Pancreas (tissue), 10 donors: ENCODE measurements at regions not wholly inside any gene's neighbourhood (a gene's known extent, or its start where the extent isn't known, plus 50 kb on each side); places are given as distances from the start of the nearest gene placed in this dataset.
"Not testable (repeated sequence)": the region's sequence is repeated elsewhere in the genome, so short reads cannot be mapped to it uniquely, and the experiment has no call there.

Experiments used
- ATAC-seq, 4 donors: fragments of 200-7000 bp; cut with Tn5 transposase; one replicate each; pipeline versions ENCODE4 v1.8.0 to v1.9.1; 2020; ENCODE audit warnings: mild to moderate bottlenecking in 4 of 4, moderate library complexity in 4 of 4
- DNase-seq, 6 donors: peaks; one replicate each; pipeline ENCODE4 v3.0.0-alpha.2; 2020
- FAIRE-seq: peaks from 2 replicates; lab custom pipeline; 2012; peaks lifted over from hg19 to GRCh38; lab: Jason Lieb, UNC
- H3K27ac ChIP-seq, 4 donors: fragments of 200-600 bp; sonication (generic); 1 replicate in 3 of 4; 2 replicates in 1 of 4; pipeline versions ENCODE4 v1.5.0 to v1.8.0; 2020
- H3K27me3 ChIP-seq, 4 donors: fragments of 200-600 bp; one replicate each; pipeline ENCODE4 v1.8.0; 2021
- H3K36me3 ChIP-seq, 3 donors: fragments of 200-600 bp; sonication (generic) in 1 of 3; one replicate each; pipeline versions ENCODE4 v1.5.0 to v1.8.0; 2020 to 2021
- H3K4me1 ChIP-seq, 3 donors: fragments of 200-600 bp; one replicate each; pipeline ENCODE4 v1.8.0; 2021
- H3K4me3 ChIP-seq, 4 donors: fragments of 200-600 bp; sonication (generic) in 2 of 4; one replicate each; pipeline versions ENCODE4 v1.5.0 to v1.8.0; 2020 to 2021
- H3K9me3 ChIP-seq, 4 donors: fragments of 200-600 bp; one replicate each; pipeline ENCODE4 v1.8.0; 2021
- CTCF ChIP-seq, 4 donors: fragments of 200-600 bp; sonication (generic) in 3 of 4; IDR thresholded peaks; one replicate each; pipeline versions ENCODE4 v1.5.0 to v1.8.0; 2021; ENCODE audit warnings: antibody characterized with exemption in 4 of 4
- WGBS, 2 donors: extraction: QIAGEN DNeasy Blood & Tissue Kit; methylation state at CpG; one replicate each; pipeline ENCODE4 v1.1.7; 2013; 5-methylcytosine and 5-hydroxymethylcytosine counted together
- intact Hi-C, 3 donors: fragments of 100-400 bp; cut with DNase I; formaldehyde crosslinking; loops; one replicate each; pipeline versions ENCODE4 v1.11.1 to v1.14.2; 2022
- donor health status: healthy with polysubstance abuse.
- donor health status: DM: no; HTN: no; CAD: no; lungs with moderate emphysema.
- donor health status: DM: no; HTN: no; CAD: no.
- donor health status: control.
- donor health status: control.
- donor health status: Bipolar disorder and iron deficiency.
- donor health status: DM: yes; HTN: yes; CAD: no.
- donor health status: DM: no; HTN: no; CAD: no.
- donor health status: DM: no; HTN: no; CAD: no.
- donor health status: DM: yes; HTN: yes; CAD: no.

- FAIRE-seq (no peak), ATAC-seq (no peak), DNase-seq (no peak)
- intact Hi-C loops: no loop called here
- Histone ChIP-seq H3K27ac (no peak overlapping the region), H3K27me3 (no peaks in the 10 kb centered on the region), H3K9me3 (no peaks in the 10 kb centered on the region), H3K4me3 (no peak overlapping the region), H3K36me3 (no peaks in the 10 kb centered on the region), H3K4me1 (peaks cover 0 to 9% (median 8%) of the 10 kb centered on the region in 3 donors)
- no peak for TF ChIP-seq CTCF (IDR thresholded peaks at IDR 0.05)
- WGBS, 2 donors: 87 to 92% methylated on average over 11 of the region's 11 CpGs
Observed at GRCh38 chr14:38931969-38932652, 170.9 kb downstream of the SEC23A start.

GRCh38 chr14:38930898-38931297, 172.1 kb downstream of the SEC23A start:
- no peaks in the 10 kb centered on the region for H3K9me3 ChIP-seq
- no peaks in the 10 kb centered on the region for H3K27me3 ChIP-seq
- H3K27ac ChIP-seq: no peak overlapping the region
- no peak for TF ChIP-seq CTCF (IDR thresholded peaks at IDR 0.05)
- FAIRE-seq (no peak), ATAC-seq (no peak), DNase-seq (no peak)
- intact Hi-C loops: no loop called here
- 75 to 96% methylated on average over 1 of the region's 1 CpG for WGBS, 2 donors
- H3K4me1 ChIP-seq: peaks cover 0 to 9% (median 8%) of the 10 kb centered on the region in 3 donors
- H3K36me3 ChIP-seq: no peaks in the 10 kb centered on the region
- H3K4me3 ChIP-seq: no peak overlapping the region

GRCh38 chr14:38930022-38930421, 173.0 kb downstream of the SEC23A start:
- ATAC-seq (peak in 2 of 4 donors; percentile 63 to 77), FAIRE-seq (no peak), DNase-seq (no peak)
- no peak overlapping the region for H3K4me3 ChIP-seq
- no peaks in the 10 kb centered on the region for H3K27me3 ChIP-seq
- no peaks in the 10 kb centered on the region for H3K9me3 ChIP-seq
- no peak for TF ChIP-seq CTCF (IDR thresholded peaks at IDR 0.05)
- H3K36me3 ChIP-seq: no peaks in the 10 kb centered on the region
- H3K27ac ChIP-seq: no peak overlapping the region
- 34 to 36% methylated on average over 3 of the region's 3 CpGs for WGBS, 2 donors
- intact Hi-C loops: no loop called here
- H3K4me1 ChIP-seq: peaks cover 0 to 9% (median 8%) of the 10 kb centered on the region in 3 donors

- Histone ChIP-seq H3K9me3 (no peaks in the 10 kb centered on the region), H3K4me3 (no peak overlapping the region), H3K27ac (no peak overlapping the region), H3K4me1 (peaks cover 0 to 9% (median 8%) of the 10 kb centered on the region in 3 donors), H3K36me3 (no peaks in the 10 kb centered on the region), H3K27me3 (no peaks in the 10 kb centered on the region)
- FAIRE-seq: no peak
- DNase-seq: no peak
- no peak for ATAC-seq
- intact Hi-C loops: no loop called here
- no peak for TF ChIP-seq CTCF (IDR thresholded peaks at IDR 0.05)
Observed at GRCh38 chr14:38929416-38929815, 173.6 kb downstream of the SEC23A start.

GRCh38 chr14:38921893-38922292, 181.1 kb downstream of the SEC23A start:
- H3K9me3 ChIP-seq, H3K4me3 ChIP-seq, H3K27me3 ChIP-seq, ATAC-seq, H3K27ac ChIP-seq, H3K4me1 ChIP-seq, intact Hi-C loops, H3K36me3 ChIP-seq, FAIRE-seq: not testable (repeated sequence)
- DNase-seq: peak in 1 of 6 donors; percentile 36
- WGBS, 2 donors: 82 to 90% methylated on average over 11 of the region's 11 CpGs
